ENCODE measurements at regions not wholly inside any gene's neighbourhood (a gene's known extent, or its start where the extent isn't known, plus 50 kb on each side); places are given as distances from the start of the nearest gene placed in this dataset.

- no peak for TF ChIP-seq POLR2A (IDR thresholded peaks at IDR 0.05)
- TF ChIP-seq CTCF (IDR thresholded peaks at IDR 0.05) = no peak
Measured at GRCh38 chr2:18373081-18373480, 187.4 kb downstream of the RDH14 start.

Data from testis (tissue), 2 donors.